AG09309 (cell line): ENCODE measurements at regions not wholly inside any gene's neighbourhood (a gene's known extent, or its start where the extent isn't known, plus 50 kb on each side); places are given as distances from the start of the nearest gene placed in this dataset.

Source experiments
- DNase-seq: peaks from one replicate; pipeline ENCODE4 v3.0.0-alpha.2; 2010; ENCODE audit warnings: low read depth
- H3K4me3 ChIP-seq: 2 replicates; pipeline ENCODE4 v1.5.1; 2011; ENCODE audit warnings: mild to moderate bottlenecking, low read depth, low read length, moderate library complexity; ENCODE audit not compliant: control insufficient read depth
- CTCF ChIP-seq: IDR thresholded peaks from 2 replicates; pipeline ENCODE4 v1.5.1; 2011; ENCODE audit warnings: mild to moderate bottlenecking, low read depth, low read length, inconsistent platforms; ENCODE audit not compliant: insufficient read depth, control insufficient read depth; ENCODE audit errors: missing control alignments

GRCh38 chr6:48983377-48983776 lies 479.7 kb downstream of the MMUT start:
- H3K4me3 ChIP-seq: no peak overlapping the region
- TF ChIP-seq CTCF: no peak
- no peak for DNase-seq

- TF ChIP-seq CTCF: no peak
- no peak overlapping the region for H3K4me3 ChIP-seq
- no peak for DNase-seq
Observed at GRCh38 chr6:48979806-48980205, 483.2 kb downstream of the MMUT start.

GRCh38 chr6:48979085-48979484 lies 484.0 kb downstream of the MMUT start:
- DNase-seq: no peak
- no peak overlapping the region for H3K4me3 ChIP-seq
- no peak for TF ChIP-seq CTCF

- no peak for DNase-seq
- no peak overlapping the region for H3K4me3 ChIP-seq
- TF ChIP-seq CTCF: peak; percentile 17
Observed at GRCh38 chr6:48978016-48978415, 485.0 kb downstream of the MMUT start.

- no peak overlapping the region for H3K4me3 ChIP-seq
- DNase-seq: no peak
- no peak for TF ChIP-seq CTCF
Observed at GRCh38 chr6:48977573-48977972, 485.5 kb downstream of the MMUT start.

GRCh38 chr6:48973491-48973890 lies 489.6 kb downstream of the MMUT start:
- no peak for TF ChIP-seq CTCF
- DNase-seq: no peak
- no peak overlapping the region for H3K4me3 ChIP-seq
